Hypothalamus (tissue), 51 donors: ENCODE measurements at regions not wholly inside any gene's neighbourhood (a gene's known extent, or its start where the extent isn't known, plus 50 kb on each side); places are given as distances from the start of the nearest gene placed in this dataset.

Source experiments
- DNase-seq, 51 donors: peaks; one replicate each; lab custom pipeline; 2025; lab: John Stamatoyannopoulos, UW

GRCh38 chr13:22112956-22113745 lies 442.3 kb downstream of the FGF9 start:
- no peak for DNase-seq

GRCh38 chr13:22114630-22115311 lies 443.9 kb downstream of the FGF9 start:
- DNase-seq: peak in 2 of 51 donors; percentile 1 to 4

GRCh38 chr13:22118158-22118557 lies 447.3 kb downstream of the FGF9 start:
- DNase-seq: no peak

- no peak for DNase-seq
Measured at GRCh38 chr13:22120646-22121045, 449.8 kb downstream of the FGF9 start.

GRCh38 chr13:22121146-22121739 lies 450.4 kb downstream of the FGF9 start:
- DNase-seq: no peak

- DNase-seq: no peak
Measured at GRCh38 chr13:22126433-22127021, 455.7 kb downstream of the FGF9 start.

DNA sequence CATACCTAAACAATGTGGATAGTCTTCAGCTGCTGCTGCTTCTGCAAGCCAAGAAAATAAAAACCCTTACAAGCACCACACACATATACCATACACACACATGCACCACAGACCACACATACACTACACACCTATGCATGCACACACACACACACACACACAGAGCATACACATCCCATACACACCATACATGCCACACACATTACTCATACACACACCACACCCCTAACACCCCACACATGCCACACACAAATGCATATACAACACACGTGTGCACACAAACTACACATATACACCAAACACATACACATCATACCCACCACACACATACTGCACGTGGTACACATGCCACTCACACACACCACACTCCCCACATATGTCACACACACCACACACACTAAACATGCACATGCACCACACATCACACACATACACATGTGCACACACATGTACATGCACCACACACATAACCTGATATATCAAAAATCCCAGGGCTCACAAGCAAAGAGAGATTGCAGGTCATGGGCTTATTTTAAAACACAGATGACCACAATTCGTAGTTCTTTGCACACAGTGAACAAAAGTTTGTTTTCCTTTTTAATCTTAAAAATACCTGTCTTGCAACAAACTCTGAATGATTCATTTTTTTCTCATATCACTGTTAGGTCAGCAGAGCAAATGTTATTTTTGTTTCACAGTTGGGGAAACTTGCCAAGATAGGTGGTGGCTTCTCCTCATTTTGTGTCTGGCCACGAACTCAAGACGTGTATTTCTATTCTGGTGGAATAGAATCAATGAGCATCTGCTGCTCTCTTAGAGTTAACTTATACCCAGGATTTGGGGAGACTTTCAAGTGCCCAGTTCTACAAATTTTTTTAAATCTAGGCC lies 456.6 kb downstream of the FGF9 start:
- no peak for DNase-seq

DNA sequence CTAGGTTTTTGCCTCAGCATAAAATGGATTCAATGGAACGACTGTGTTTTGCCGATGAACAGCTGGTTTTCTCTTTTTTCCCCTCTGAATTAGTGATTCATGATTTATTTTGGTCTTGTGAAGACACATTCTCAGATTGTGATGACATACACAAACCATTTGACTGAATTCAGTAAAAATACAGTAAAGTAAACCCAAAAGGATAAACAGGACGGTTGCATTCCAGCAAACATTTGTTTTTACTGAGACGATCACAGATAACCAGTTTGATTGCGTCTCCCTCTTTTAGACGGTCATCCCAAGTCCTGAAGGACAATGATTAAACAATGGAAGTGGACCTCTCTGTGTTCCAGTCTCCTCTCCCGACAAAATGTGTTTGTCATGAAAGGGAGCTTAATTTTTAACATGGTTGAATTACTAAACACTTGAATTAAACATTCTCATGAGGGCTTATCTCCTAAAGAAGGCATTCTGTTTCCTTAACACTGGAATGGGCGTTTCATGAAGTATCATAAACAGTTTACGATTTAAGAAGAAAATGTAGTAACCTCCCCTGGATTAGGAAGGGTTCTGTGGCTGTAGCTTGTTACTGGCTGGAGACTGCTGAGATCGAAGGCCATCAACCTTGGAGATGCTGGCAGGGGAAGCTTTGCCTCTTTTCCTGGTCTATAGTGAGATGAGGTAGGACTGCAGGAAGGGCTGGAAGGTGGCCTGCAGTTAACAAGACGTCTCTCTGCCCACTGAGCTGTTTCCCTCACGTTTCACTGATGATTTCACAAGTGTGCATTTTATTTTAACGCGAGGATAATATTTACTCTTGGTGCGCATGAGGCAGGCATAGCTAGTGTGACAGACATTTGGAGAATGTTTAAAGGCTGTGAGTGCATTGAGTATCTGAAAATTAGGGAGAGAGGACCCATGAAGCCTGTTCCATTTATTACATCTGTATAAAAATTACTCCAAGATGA lies 457.9 kb downstream of the FGF9 start:
- no peak for DNase-seq

DNA sequence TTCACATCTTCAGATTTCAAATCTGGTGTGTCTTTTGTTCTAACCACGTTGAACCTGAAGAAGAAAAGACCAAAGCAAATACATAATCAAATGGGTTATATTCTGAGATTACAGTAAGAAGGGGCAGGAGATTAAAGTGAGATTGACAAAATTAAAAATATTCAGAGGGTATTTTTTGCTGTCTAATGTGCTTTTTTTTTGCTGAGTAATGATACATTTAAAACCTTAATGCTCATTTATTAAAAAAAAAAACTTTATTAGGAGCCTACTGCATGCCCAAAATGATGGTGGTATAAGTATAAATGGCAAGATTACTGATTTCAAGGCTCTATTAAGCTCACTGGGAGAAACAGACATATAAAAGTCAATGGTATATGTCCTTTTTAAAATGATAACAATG lies 459.4 kb downstream of the FGF9 start:
- no peak for DNase-seq

DNA sequence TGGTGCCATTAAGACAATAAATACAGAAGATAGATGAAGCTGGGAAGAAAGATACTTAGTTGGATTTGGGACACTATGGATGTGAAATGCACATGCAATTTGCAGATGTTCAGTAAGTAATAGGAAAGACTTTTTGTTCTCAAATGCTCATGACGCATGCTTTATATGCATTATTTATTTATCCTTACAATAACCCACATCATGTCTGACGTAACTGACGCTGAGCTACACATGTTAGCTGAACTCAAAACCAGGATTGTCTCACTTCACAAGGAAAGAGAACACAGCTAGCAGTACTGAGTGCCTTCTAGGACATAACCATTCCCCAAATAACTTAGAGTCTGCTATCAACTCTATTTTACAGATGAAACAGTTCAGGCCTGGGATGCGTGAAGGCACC lies 463.4 kb downstream of the FGF9 start:
- no peak for DNase-seq

DNA sequence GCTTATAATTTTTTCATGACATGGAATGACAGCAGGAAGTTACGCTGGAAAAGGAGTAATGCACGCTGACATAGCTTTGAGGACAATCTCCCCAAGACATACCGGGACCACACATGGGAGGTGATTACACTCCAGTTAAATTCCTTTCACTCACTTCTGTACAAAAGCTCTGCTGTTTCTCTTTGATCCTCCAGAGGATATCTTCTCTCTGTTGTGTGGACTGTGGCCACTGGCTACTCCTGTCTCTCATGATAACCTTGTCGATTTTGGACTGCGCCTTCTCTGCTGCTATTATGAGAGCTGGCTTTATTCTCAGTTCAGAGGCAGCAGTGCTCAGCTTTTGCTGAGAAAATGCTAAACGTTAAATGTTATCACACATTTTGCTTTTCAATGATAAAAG lies 464.6 kb downstream of the FGF9 start:
- DNase-seq: no peak

GRCh38 chr13:22137361-22138050 lies 466.6 kb downstream of the FGF9 start:
- DNase-seq: no peak

DNA sequence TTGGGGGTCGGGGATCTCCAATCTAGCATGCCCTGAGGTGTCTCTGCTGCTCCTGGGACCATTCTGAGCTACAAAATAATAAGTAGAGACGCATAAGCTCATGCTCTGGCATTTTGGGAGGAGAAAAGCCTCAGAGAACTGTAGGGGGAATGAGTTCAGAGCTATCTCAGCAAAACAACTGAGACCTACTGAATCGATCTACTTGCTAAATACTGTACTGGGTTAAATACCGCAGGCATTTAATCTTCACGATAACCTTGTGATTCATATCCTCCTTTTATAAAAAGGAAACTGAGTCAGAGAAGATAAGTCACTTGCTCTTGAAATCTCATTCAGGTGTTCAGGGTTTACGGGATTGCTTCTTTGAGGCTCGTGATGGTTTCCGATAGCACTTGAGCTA lies 468.1 kb downstream of the FGF9 start:
- no peak for DNase-seq

GRCh38 chr13:22141716-22142115 lies 470.8 kb downstream of the FGF9 start:
- DNase-seq: no peak

DNA sequence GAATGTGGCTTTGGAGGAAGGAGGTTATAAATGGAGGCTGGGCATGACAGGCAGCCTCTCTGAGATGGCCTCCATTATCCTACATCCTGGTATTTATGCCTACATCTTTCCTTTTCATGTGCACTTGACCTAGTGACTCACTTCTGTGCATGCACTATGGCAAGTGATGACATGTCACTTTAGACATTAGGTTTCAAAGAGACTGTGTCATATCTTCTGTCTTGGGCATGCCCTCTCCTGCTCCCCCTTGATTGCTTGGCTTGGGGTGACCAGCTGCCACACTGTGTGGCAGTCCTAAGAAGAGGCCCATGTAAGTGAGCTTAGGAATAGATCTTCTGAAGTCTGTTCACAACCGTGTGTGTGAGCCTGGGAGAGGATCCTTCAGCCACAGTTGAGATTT lies 472.8 kb downstream of the FGF9 start:
- DNase-seq: no peak

- DNase-seq: no peak
Measured at GRCh38 chr13:22144806-22145205, 473.9 kb downstream of the FGF9 start.

DNA sequence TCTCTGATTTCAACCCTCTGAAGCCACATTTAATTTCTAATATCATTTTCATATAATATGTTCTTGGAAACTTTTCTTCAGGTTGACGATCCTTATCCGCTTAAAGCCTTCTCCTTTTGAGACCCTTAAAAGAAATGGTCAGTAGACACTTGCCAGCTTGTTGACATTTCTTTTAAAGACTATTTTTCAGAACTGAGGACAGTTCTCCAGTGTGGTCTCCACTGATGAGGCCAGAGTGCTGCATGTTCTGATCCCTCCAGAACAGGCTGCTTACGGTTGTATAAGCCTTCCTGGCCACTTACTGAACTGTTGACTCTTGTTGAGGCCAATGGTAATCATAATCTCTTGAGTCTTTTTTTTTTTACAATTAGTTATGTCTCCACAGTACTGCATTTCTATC lies 477.3 kb downstream of the FGF9 start:
- no peak for DNase-seq

GRCh38 chr13:22152751-22153150 lies 481.9 kb downstream of the FGF9 start:
- no peak for DNase-seq

DNA sequence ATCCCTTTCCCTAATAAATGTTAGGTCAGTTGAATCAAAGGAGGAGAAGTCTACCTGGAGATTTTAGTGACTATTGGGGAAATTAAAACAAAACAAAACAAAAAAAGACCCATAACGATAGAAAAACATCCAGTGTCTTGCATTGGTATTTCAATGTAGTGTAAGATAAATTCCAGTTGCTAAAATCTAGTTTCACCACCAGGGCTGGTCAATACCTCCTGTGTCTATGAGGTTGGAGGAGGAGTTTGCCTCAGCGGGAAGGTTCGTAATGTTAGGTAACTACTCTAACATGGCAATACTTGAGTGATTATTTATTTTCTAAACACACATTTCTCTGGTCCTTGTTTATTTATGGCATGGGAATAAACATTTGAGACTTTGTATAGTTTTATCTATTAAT lies 483.2 kb downstream of the FGF9 start:
- no peak for DNase-seq
